ENCODE measurements at regions not wholly inside any gene's neighbourhood (a gene's known extent, or its start where the extent isn't known, plus 50 kb on each side); places are given as distances from the start of the nearest gene placed in this dataset.

GRCh38 chr2:116211719-116212118 is 1602.8 kb upstream of the DDX18 start:
- TF ChIP-seq POLR2A (IDR thresholded peaks at IDR 0.05; ENCODE audit: low read length) (no peak), GATA1 (IDR thresholded peaks at IDR 0.05; ENCODE audit: low read depth, low read length) (no peak)

Measured in erythroblast (primary cell).